ENCODE measurements at regions not wholly inside any gene's neighbourhood (a gene's known extent, or its start where the extent isn't known, plus 50 kb on each side); places are given as distances from the start of the nearest gene placed in this dataset.

DNA sequence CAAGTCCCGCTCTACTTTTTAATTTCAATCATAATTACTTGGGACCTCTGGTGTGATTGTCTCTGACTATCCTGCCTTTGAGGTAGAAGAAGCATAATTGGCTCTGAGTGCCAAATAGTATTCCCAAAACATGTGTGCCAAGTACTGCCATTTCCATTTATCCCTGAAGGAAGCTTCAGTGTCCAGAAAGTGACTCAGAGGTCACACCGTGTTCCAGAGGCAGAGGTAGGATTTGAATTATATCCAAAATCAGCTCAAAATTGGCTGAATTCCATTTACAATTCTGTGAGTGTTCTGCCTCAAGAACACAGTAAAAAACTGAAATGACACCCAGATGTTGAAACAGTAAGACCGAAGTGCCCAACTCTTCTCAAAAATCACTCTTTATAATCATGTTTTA lies 255.3 kb downstream of the RSL24D1 start:
- DNase-seq: no peak
- Histone ChIP-seq H3K27me3 (no peaks in the 10 kb centered on the region), H3K4me3 (no peak overlapping the region), H3K9me3 (no peaks in the 10 kb centered on the region), H3K36me3 (no peaks in the 10 kb centered on the region), H3K27ac (no peak overlapping the region), H3K4me1 (no peaks in the 10 kb centered on the region)
- intact Hi-C loops (cut with DNase I; ENCODE audit: low total_unique reads) (no loop called here), in situ Hi-C loops (cut with MboI; ENCODE audit: low pct_ligation_motif_present in 1 of 4, low pct_unique_long_range_greater_than_20kb in 1 of 4, low sequenced_read_pairs in 3 of 4) (no loop called here)
- WGBS, 2 donors (ENCODE audit: low coverage in 1 of 2): 75 to 78% methylated on average over 1 to 3 of the region's 3 CpGs
- TF ChIP-seq POLR2AphosphoS5 (IDR thresholded peaks at IDR 0.05): no peak
- TF ChIP-seq POLR2A (IDR thresholded peaks at IDR 0.05): no peak
- TF ChIP-seq EP300 (IDR thresholded peaks at IDR 0.05; ENCODE audit: low read depth): no peak
- no peak for TF ChIP-seq CTCF (IDR thresholded peaks at IDR 0.05)

DNA sequence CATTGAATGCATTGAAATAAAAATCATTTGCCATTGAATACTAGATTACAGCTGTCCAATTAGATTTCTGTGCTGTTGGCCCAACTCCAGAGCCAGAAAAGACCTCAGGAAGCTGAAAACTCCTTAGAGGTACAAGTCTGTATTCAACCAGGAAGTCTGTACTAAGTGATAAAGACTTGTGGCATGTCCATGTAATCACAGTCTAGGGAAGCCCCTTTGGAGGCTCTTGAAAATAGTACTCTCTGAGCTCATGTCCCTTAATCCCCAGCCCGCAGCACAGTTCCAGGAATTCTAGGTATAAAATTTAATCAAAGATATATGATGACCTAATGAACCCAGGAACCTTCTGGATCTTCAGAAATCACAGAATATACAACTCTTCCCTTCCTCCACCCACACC lies 279.4 kb downstream of the RSL24D1 start:
- intact Hi-C loops (cut with DNase I; ENCODE audit: low total_unique reads): no loop called here
- TF ChIP-seq POLR2A (IDR thresholded peaks at IDR 0.05) (no peak), EP300 (IDR thresholded peaks at IDR 0.05; ENCODE audit: low read depth) (no peak), POLR2AphosphoS5 (IDR thresholded peaks at IDR 0.05) (no peak), CTCF (IDR thresholded peaks at IDR 0.05) (no peak)
- Histone ChIP-seq H3K27me3 (no peaks in the 10 kb centered on the region), H3K9me3 (peaks cover 0 to 2% of the 10 kb centered on the region in 2 donors), H3K4me3 (no peak overlapping the region), H3K27ac (no peak overlapping the region), H3K36me3 (no peaks in the 10 kb centered on the region), H3K4me1 (no peaks in the 10 kb centered on the region)
- in situ Hi-C loops (cut with MboI; ENCODE audit: low pct_ligation_motif_present in 1 of 4, low pct_unique_long_range_greater_than_20kb in 1 of 4, low sequenced_read_pairs in 3 of 4): no loop called here
- 74% methylated on average over 1 of the region's 1 CpG; no CpG with 5 or more reads in 1 of the 2 donors for WGBS, 2 donors (ENCODE audit: low coverage in 1 of 2)
- no peak for DNase-seq

DNA sequence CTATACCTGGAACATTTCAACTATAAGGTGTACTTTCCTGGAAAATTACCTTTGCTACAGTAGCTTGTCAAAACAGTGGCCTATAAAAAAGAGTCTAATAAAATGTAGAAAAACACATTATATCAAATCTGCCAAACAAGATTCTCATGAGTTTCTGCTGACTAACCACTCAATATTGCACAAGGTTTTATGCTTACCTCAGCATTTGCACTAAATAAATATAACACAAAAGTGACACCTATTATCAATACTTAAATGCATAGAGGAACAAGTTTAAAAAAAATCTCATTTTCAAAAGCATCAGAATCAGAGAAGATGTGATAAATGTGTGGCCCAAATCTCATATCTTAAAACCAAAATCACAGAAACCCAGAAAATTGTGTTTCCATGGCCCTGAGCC lies 281.4 kb downstream of the RSL24D1 start:
- DNase-seq: no peak
- Histone ChIP-seq H3K4me3 (no peak overlapping the region), H3K36me3 (no peaks in the 10 kb centered on the region), H3K27ac (no peak overlapping the region), H3K27me3 (no peaks in the 10 kb centered on the region), H3K9me3 (peaks cover 0 to 3% of the 10 kb centered on the region in 2 donors), H3K4me1 (no peaks in the 10 kb centered on the region)
- in situ Hi-C loops (cut with MboI; ENCODE audit: low pct_ligation_motif_present in 1 of 4, low pct_unique_long_range_greater_than_20kb in 1 of 4, low sequenced_read_pairs in 3 of 4) (no loop called here), intact Hi-C loops (cut with DNase I; ENCODE audit: low total_unique reads) (no loop called here)
- TF ChIP-seq POLR2AphosphoS5 (IDR thresholded peaks at IDR 0.05) (no peak), EP300 (IDR thresholded peaks at IDR 0.05; ENCODE audit: low read depth) (no peak), CTCF (IDR thresholded peaks at IDR 0.05) (no peak)

GRCh38 chr15:54884312-54884711 lies 312.4 kb downstream of the RSL24D1 start:
- no peak for DNase-seq
- no peaks in the 10 kb centered on the region for H3K36me3 ChIP-seq
- no peak overlapping the region for H3K4me3 ChIP-seq
- intact Hi-C loops (cut with DNase I; ENCODE audit: low total_unique reads): no loop called here
- H3K4me1 ChIP-seq: no peaks in the 10 kb centered on the region
- peaks cover 0 to 6% of the 10 kb centered on the region in 2 donors for H3K9me3 ChIP-seq
- WGBS, 2 donors (ENCODE audit: low coverage in 1 of 2): 0% methylated on average over 1 of the region's 1 CpG
- in situ Hi-C loops (cut with MboI; ENCODE audit: low pct_ligation_motif_present in 1 of 4, low pct_unique_long_range_greater_than_20kb in 1 of 4, low sequenced_read_pairs in 3 of 4): no loop called here
- H3K27ac ChIP-seq: no peak overlapping the region
- TF ChIP-seq POLR2AphosphoS5 (IDR thresholded peaks at IDR 0.05) (no peak), CTCF (IDR thresholded peaks at IDR 0.05) (no peak), EP300 (IDR thresholded peaks at IDR 0.05; ENCODE audit: low read depth) (no peak), POLR2A (IDR thresholded peaks at IDR 0.05) (no peak)
- H3K27me3 ChIP-seq: no peaks in the 10 kb centered on the region
